B cell (primary cell): ENCODE measurements at regions not wholly inside any gene's neighbourhood (a gene's known extent, or its start where the extent isn't known, plus 50 kb on each side); places are given as distances from the start of the nearest gene placed in this dataset.

ENCODE experiments used
- CTCF ChIP-seq: fragments of 200-600 bp; IDR thresholded peaks from one replicate; pipeline ENCODE4 v1.8.0; 2022; ENCODE audit warnings: antibody characterized with exemption, mild to moderate bottlenecking
- EZH2 ChIP-seq: IDR thresholded peaks from 2 replicates; pipeline ENCODE4 v1.6.1; 2012; ENCODE audit warnings: borderline replicate concordance, low read depth, mild to moderate bottlenecking, moderate library complexity, low read length; ENCODE audit not compliant: insufficient read depth, poor library complexity, severe bottlenecking

DNA sequence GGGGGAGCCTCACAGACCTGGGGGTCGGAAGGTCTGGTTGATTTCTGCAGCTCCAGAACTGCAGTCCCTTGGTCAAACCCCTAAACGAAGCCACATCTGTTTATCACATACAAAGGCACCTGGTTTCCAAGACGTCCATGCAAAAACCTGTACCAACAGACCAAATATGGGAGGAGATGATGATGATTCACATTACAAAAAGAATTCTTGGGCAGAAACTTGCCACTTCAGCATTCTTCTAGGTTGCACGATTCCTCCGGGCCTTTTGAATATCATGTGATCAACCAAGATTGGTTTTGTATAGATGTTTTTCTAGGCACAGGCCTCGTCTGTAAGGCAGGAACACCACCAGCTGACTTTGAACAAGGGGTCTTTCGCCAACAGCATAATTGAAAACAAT, 466.3 kb downstream of the SOX9 start:
- no peak for TF ChIP-seq EZH2
- no peak for TF ChIP-seq CTCF
